DND-41 (cell line): ENCODE measurements at regions not wholly inside any gene's neighbourhood (a gene's known extent, or its start where the extent isn't known, plus 50 kb on each side); places are given as distances from the start of the nearest gene placed in this dataset.

Experiments used
- CTCF ChIP-seq: IDR thresholded peaks from 2 replicates; pipeline ENCODE4 v1.5.1; 2012; ENCODE audit warnings: borderline replicate concordance, low read length, moderate library complexity, mild to moderate bottlenecking; ENCODE audit not compliant: poor library complexity, severe bottlenecking; ENCODE audit errors: extremely low read depth
- EZH2 ChIP-seq: IDR thresholded peaks from 3 replicates; pipeline ENCODE4 v1.6.1; 2012; ENCODE audit warnings: borderline replicate concordance, low read depth, mild to moderate bottlenecking, moderate library complexity, low read length, inconsistent platforms; ENCODE audit not compliant: severe bottlenecking

- no peak for TF ChIP-seq CTCF
- no peak for TF ChIP-seq EZH2
These were observed 173.6 kb downstream of the GADD45G start for GRCh38 chr9:89778100-89779090.
